ENCODE measurements at regions not wholly inside any gene's neighbourhood (a gene's known extent, or its start where the extent isn't known, plus 50 kb on each side); places are given as distances from the start of the nearest gene placed in this dataset.
"Not testable (repeated sequence)": the region's sequence is repeated elsewhere in the genome, so short reads cannot be mapped to it uniquely, and the experiment has no call there.

DNA sequence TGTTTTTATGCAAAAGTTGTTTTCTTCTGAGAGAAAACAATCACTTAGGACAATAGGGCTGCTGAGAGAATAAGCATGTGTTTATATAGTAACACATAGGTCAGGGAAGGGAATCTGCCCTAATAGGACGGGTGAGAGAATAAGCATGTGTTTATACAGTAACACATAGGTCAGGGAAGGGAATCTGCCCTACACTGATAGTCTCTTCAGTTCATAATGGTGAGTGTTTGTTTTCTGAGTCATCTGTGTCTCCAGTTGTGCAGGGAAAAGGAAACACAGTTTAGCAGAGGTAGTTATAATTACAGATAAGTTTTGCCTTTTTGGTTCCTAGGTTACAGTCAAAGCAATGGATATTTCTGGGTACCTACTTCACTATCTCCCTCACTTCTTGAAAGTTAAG is 252.3 kb upstream of the CA10 start:
- ATAC-seq: no peak
- TF ChIP-seq ISL1 (CRISPR knock-in tag; IDR thresholded peaks at IDR 0.05): peak; percentile 10; the same call in 1 of the 2 replicates
- TF ChIP-seq, protein P1, sequence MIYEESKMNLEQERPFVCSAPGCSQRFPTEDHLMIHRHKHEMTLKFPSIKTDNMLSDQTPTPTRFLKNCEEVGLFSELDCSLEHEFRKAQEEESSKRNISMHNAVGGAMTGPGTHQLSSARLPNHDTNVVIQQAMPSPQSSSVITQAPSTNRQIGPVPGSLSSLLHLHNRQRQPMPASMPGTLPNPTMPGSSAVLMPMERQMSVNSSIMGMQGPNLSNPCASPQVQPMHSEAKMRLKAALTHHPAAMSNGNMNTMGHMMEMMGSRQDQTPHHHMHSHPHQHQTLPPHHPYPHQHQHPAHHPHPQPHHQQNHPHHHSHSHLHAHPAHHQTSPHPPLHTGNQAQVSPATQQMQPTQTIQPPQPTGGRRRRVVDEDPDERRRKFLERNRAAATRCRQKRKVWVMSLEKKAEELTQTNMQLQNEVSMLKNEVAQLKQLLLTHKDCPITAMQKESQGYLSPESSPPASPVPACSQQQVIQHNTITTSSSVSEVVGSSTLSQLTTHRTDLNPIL (CRISPR knock-in tag; IDR thresholded peaks at IDR 0.05; ENCODE audit: low read depth): no peak

DNA sequence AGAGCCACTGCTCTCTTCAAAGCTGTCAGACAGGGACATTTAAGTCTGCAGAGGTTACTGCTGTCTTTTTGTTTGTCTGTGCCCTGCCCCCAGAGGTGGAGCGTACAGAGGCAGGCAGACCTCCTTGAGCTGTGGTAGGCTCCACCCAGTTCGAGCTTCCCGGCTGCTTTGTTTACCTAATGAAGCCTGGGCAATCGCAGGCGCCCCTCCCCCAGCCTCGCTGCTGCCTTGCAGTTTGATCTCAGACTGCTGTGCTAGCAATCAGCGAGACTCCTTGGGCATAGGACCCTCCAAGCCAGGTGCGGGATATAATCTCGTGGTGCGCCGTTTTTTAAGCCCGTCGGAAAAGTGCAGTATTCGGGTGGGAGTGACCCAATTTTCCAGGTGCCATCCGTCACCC is 250.7 kb upstream of the CA10 start:
- ATAC-seq: not testable (repeated sequence)

DNA sequence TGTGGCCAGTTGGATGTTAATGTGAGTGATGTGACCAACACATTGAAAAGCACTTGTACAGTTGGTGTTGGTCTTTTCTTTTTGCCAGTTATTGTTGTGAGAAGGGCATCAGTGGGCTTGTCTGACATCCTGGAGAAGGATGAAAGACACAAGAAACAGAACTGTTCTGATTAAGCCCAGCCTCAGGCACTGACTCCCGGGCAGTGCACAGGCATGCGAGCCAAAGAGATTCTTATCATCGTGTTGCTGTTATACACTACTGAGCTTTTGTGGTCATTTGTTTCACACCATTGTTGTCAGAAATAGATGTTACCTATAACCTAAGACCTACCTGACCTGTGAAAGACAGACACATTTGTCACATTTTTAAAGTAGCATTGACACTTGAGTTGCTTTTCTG is 236.8 kb upstream of the CA10 start:
- no peak for ATAC-seq
- TF ChIP-seq ZNF8 (CRISPR knock-in tag; IDR thresholded peaks at IDR 0.05) (no peak), ARNTL (CRISPR knock-in tag; IDR thresholded peaks at IDR 0.05; ENCODE audit: borderline replicate concordance, low read depth) (no peak), ZFP30 (CRISPR knock-in tag; IDR thresholded peaks at IDR 0.05) (no peak), ZNF70 (CRISPR knock-in tag; IDR thresholded peaks at IDR 0.05) (no peak), TOX (CRISPR knock-in tag; IDR thresholded peaks at IDR 0.05; ENCODE audit: borderline replicate concordance) (no peak), PPARA (CRISPR knock-in tag; IDR thresholded peaks at IDR 0.05; ENCODE audit: borderline replicate concordance) (no peak), BACH2 (CRISPR knock-in tag; IDR thresholded peaks at IDR 0.05; ENCODE audit: borderline replicate concordance) (no peak), ESRRG (CRISPR knock-in tag; IDR thresholded peaks at IDR 0.05) (no peak), RARB (CRISPR knock-in tag; IDR thresholded peaks at IDR 0.05) (no peak), ZFP3 (CRISPR knock-in tag; IDR thresholded peaks at IDR 0.05) (no peak)
- TF ChIP-seq, protein P2, sequence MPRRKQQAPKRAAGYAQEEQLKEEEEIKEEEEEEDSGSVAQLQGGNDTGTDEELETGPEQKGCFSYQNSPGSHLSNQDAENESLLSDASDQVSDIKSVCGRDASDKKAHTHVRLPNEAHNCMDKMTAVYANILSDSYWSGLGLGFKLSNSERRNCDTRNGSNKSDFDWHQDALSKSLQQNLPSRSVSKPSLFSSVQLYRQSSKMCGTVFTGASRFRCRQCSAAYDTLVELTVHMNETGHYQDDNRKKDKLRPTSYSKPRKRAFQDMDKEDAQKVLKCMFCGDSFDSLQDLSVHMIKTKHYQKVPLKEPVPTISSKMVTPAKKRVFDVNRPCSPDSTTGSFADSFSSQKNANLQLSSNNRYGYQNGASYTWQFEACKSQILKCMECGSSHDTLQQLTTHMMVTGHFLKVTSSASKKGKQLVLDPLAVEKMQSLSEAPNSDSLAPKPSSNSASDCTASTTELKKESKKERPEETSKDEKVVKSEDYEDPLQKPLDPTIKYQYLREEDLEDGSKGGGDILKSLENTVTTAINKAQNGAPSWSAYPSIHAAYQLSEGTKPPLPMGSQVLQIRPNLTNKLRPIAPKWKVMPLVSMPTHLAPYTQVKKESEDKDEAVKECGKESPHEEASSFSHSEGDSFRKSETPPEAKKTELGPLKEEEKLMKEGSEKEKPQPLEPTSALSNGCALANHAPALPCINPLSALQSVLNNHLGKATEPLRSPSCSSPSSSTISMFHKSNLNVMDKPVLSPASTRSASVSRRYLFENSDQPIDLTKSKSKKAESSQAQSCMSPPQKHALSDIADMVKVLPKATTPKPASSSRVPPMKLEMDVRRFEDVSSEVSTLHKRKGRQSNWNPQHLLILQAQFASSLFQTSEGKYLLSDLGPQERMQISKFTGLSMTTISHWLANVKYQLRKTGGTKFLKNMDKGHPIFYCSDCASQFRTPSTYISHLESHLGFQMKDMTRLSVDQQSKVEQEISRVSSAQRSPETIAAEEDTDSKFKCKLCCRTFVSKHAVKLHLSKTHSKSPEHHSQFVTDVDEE (CRISPR knock-in tag; IDR thresholded peaks at IDR 0.05): no peak
- TF ChIP-seq, protein P1 (CRISPR knock-in tag; IDR thresholded peaks at IDR 0.05; ENCODE audit: low read depth): no peak
- TF ChIP-seq, protein P3, sequence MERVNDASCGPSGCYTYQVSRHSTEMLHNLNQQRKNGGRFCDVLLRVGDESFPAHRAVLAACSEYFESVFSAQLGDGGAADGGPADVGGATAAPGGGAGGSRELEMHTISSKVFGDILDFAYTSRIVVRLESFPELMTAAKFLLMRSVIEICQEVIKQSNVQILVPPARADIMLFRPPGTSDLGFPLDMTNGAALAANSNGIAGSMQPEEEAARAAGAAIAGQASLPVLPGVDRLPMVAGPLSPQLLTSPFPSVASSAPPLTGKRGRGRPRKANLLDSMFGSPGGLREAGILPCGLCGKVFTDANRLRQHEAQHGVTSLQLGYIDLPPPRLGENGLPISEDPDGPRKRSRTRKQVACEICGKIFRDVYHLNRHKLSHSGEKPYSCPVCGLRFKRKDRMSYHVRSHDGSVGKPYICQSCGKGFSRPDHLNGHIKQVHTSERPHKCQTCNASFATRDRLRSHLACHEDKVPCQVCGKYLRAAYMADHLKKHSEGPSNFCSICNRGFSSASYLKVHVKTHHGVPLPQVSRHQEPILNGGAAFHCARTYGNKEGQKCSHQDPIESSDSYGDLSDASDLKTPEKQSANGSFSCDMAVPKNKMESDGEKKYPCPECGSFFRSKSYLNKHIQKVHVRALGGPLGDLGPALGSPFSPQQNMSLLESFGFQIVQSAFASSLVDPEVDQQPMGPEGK (CRISPR knock-in tag; IDR thresholded peaks at IDR 0.05; ENCODE audit: borderline replicate concordance): no peak
- TF ChIP-seq, protein P4, sequence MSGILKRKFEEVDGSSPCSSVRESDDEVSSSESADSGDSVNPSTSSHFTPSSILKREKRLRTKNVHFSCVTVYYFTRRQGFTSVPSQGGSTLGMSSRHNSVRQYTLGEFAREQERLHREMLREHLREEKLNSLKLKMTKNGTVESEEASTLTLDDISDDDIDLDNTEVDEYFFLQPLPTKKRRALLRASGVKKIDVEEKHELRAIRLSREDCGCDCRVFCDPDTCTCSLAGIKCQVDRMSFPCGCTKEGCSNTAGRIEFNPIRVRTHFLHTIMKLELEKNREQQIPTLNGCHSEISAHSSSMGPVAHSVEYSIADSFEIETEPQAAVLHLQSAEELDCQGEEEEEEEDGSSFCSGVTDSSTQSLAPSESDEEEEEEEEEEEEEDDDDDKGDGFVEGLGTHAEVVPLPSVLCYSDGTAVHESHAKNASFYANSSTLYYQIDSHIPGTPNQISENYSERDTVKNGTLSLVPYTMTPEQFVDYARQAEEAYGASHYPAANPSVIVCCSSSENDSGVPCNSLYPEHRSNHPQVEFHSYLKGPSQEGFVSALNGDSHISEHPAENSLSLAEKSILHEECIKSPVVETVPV (CRISPR knock-in tag; IDR thresholded peaks at IDR 0.05): no peak

DNA sequence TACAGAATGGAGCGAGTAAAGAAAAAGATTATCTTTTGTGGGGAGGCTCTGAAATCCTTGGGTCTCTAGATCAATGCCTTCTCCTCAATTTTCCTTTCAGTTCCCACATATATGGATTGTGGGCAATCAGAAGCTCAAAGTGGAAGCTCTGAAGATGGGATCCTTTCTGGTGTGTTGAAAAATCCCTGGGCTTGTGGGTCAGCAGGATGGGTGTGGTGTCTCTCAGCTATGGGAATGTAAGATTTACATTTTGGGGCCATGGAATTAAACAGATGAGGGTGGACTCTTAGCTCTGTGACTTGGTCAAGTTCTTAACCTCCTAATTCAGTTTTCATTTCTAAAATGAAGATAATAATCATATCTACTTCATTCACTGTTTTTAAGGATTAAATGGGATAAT is 231.9 kb upstream of the CA10 start:
- no peak for ATAC-seq
- TF ChIP-seq BACH2 (CRISPR knock-in tag; IDR thresholded peaks at IDR 0.05; ENCODE audit: borderline replicate concordance): no peak
- no peak for TF ChIP-seq TCF4 (CRISPR knock-in tag; IDR thresholded peaks at IDR 0.05; ENCODE audit: borderline replicate concordance)
- TF ChIP-seq, protein P2 (CRISPR knock-in tag; IDR thresholded peaks at IDR 0.05): no peak
- TF ChIP-seq ZNF565 (CRISPR knock-in tag; conservative IDR thresholded peaks at IDR 0.05; ENCODE audit: low read depth): no peak
- TF ChIP-seq ZFP30 (CRISPR knock-in tag; IDR thresholded peaks at IDR 0.05): no peak
- TF ChIP-seq CSDC2 (CRISPR knock-in tag; IDR thresholded peaks at IDR 0.05): no peak
- no peak for TF ChIP-seq OSR1 (CRISPR knock-in tag; IDR thresholded peaks at IDR 0.05)
- no peak for TF ChIP-seq RARB (CRISPR knock-in tag; IDR thresholded peaks at IDR 0.05)
- TF ChIP-seq, protein P3 (CRISPR knock-in tag; IDR thresholded peaks at IDR 0.05; ENCODE audit: borderline replicate concordance): no peak
- TF ChIP-seq, protein P5, sequence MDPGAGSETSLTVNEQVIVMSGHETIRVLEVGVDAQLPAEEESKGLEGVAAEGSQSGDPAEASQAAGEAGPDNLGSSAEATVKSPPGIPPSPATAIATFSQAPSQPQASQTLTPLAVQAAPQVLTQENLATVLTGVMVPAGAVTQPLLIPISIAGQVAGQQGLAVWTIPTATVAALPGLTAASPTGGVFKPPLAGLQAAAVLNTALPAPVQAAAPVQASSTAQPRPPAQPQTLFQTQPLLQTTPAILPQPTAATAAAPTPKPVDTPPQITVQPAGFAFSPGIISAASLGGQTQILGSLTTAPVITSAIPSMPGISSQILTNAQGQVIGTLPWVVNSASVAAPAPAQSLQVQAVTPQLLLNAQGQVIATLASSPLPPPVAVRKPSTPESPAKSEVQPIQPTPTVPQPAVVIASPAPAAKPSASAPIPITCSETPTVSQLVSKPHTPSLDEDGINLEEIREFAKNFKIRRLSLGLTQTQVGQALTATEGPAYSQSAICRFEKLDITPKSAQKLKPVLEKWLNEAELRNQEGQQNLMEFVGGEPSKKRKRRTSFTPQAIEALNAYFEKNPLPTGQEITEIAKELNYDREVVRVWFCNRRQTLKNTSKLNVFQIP (CRISPR knock-in tag; IDR thresholded peaks at IDR 0.05; ENCODE audit: borderline replicate concordance, low read depth): no peak
- TF ChIP-seq ESRRG (CRISPR knock-in tag; IDR thresholded peaks at IDR 0.05): no peak
- no peak for TF ChIP-seq ZNF70 (CRISPR knock-in tag; IDR thresholded peaks at IDR 0.05)
- no peak for TF ChIP-seq GLIS3 (CRISPR knock-in tag; IDR thresholded peaks at IDR 0.05)

Data from SK-N-SH treated with all-trans-retinoic acid at 6 μM for 48 hours (cell line).